GM12878 (cell line): ENCODE measurements at regions not wholly inside any gene's neighbourhood (a gene's known extent, or its start where the extent isn't known, plus 50 kb on each side); places are given as distances from the start of the nearest gene placed in this dataset.

ENCODE experiments used
- ATAC-seq: fragments of 200-7000 bp; cut with Tn5 transposase; 3 replicates; pipeline ENCODE4 v1.9.1; 2020; ENCODE audit warnings: mild to moderate bottlenecking, moderate library complexity
- BruUV-seq: library from RNA; stranded (reverse); fragments of 400-500 nt; replicated peaks from 2 replicates; lab custom pipeline; 2021; lab: Mats Ljungman, UMichigan
- CTCF ChIA-PET: fragments of 300-600 bp; sonication (Branson Sonifier 250); formaldehyde crosslinking; extraction: SDS; loops from one replicate; lab custom pipeline; 2021; ENCODE audit warnings: inconsistent platforms; lab: Yijun Ruan, JAX
- POLR2A ChIA-PET: fragments of 350-600 bp; formaldehyde crosslinking; extraction: SDS; loops from one replicate; lab custom pipeline; 2021; ENCODE audit warnings: inconsistent platforms; lab: Charles Lee
- RAD21 ChIA-PET: fragments of 300-600 bp; sonication (Branson Sonifier 250); formaldehyde crosslinking; loops from one replicate; lab custom pipeline; 2023; ENCODE audit warnings: antibody characterized with exemption; ENCODE audit not compliant: unreplicated experiment; lab: Charles Lee
- SMC1A ChIA-PET: fragments of 300-600 bp; sonication (Branson Sonifier 250); formaldehyde crosslinking; loops from one replicate; lab custom pipeline; 2023; ENCODE audit not compliant: unreplicated experiment, uncharacterized antibody; lab: Charles Lee
- DNase-seq: peaks from one replicate; pipeline ENCODE4 v3.0.0-alpha.2; 2011; ENCODE audit warnings: low read depth, low spot score
- FAIRE-seq: peaks from 3 replicates; lab custom pipeline; 2011; peaks lifted over from hg19 to GRCh38; lab: Jason Lieb, UNC
- H2AFZ ChIP-seq: 2 replicates; pipeline ENCODE4 v1.6.0; 2011; ENCODE audit warnings: low read depth, low read length, control low read depth; ENCODE audit not compliant: control insufficient read depth
- H3K27ac ChIP-seq: 2 replicates; pipeline ENCODE4 v1.5.1; 2011; ENCODE audit warnings: control low read depth; ENCODE audit not compliant: control insufficient read depth, insufficient read depth
- H3K27me3 ChIP-seq, 2 experiments: replicated peaks in 1 of 2; 2 replicates each; pipeline versions ENCODE4 v1.6.0 to v1.6.1; 2011; ENCODE audit warnings: low read length in 1 of 2; ENCODE audit not compliant: control insufficient read depth in 2 of 2, insufficient read depth in 2 of 2
- H3K36me3 ChIP-seq, 2 experiments: 2 replicates each; pipeline ENCODE4 v1.5.1; 2011; ENCODE audit warnings: low read length in 1 of 2; ENCODE audit not compliant: control insufficient read depth in 2 of 2, insufficient read depth in 2 of 2
- H3K4me1 ChIP-seq: 2 replicates; pipeline ENCODE4 v1.6.1; 2011; ENCODE audit warnings: mild to moderate bottlenecking, low read length, moderate library complexity, mixed read lengths; ENCODE audit not compliant: control insufficient read depth, insufficient read depth
- H3K4me2 ChIP-seq: 2 replicates; pipeline ENCODE4 v1.6.0; 2011; ENCODE audit warnings: control low read depth; ENCODE audit not compliant: control insufficient read depth, insufficient read depth
- H3K4me3 ChIP-seq: fragments of 200-600 bp; sonication (generic); 2 replicates; pipeline ENCODE4 v1.5.1; 2016
- H3K79me2 ChIP-seq: 2 replicates; pipeline ENCODE4 v1.6.0; 2011; ENCODE audit warnings: low read length; ENCODE audit not compliant: control insufficient read depth, insufficient read depth
- H3K9ac ChIP-seq: 2 replicates; pipeline ENCODE4 v1.8.0; 2011; ENCODE audit warnings: low read length, control low read depth, mixed read lengths; ENCODE audit not compliant: control insufficient read depth, insufficient read depth
- H3K9me3 ChIP-seq: replicated peaks from 3 replicates; pipeline ENCODE4 v1.5.1; 2011; ENCODE audit warnings: mild to moderate bottlenecking, low read length; ENCODE audit not compliant: control insufficient read depth, insufficient read depth
- H4K20me1 ChIP-seq: 2 replicates; pipeline ENCODE4 v1.6.0; 2011; ENCODE audit not compliant: control insufficient read depth, insufficient read depth
- GABPA ChIP-seq: IDR thresholded peaks from 2 replicates; pipeline ENCODE4 v1.6.1; 2014; ENCODE audit warnings: antibody characterized with exemption, low read depth, mild to moderate bottlenecking, inconsistent platforms
- GATAD2B ChIP-seq: fragments of 450-650 bp; conservative IDR thresholded peaks from 2 replicates; pipeline ENCODE4 v1.6.1; 2017; ENCODE audit warnings: low read depth, mild to moderate bottlenecking, moderate library complexity
- IKZF2 ChIP-seq, 2 experiments: fragments of 450-650 bp; IDR thresholded peaks; 2 replicates each; pipeline ENCODE4 v1.6.1; 2017; ENCODE audit warnings: mild to moderate bottlenecking in 2 of 2, moderate library complexity in 2 of 2
- NFIC ChIP-seq: IDR thresholded peaks from 2 replicates; pipeline ENCODE4 v1.6.1; 2012; ENCODE audit warnings: low read depth, mild to moderate bottlenecking, inconsistent platforms, low read length, moderate library complexity
- NFXL1 ChIP-seq: fragments of 450-650 bp; IDR thresholded peaks from 2 replicates; pipeline ENCODE4 v1.6.1; 2017; ENCODE audit warnings: antibody characterized with exemption, mild to moderate bottlenecking, borderline replicate concordance
- ZNF217 ChIP-seq: fragments of 450-650 bp; IDR thresholded peaks from 2 replicates; pipeline ENCODE4 v1.6.1; 2017; ENCODE audit warnings: antibody characterized with exemption, mild to moderate bottlenecking
- ZNF622 ChIP-seq: fragments of 450-650 bp; IDR thresholded peaks from 2 replicates; pipeline ENCODE4 v1.6.1; 2017; ENCODE audit warnings: mild to moderate bottlenecking, inconsistent platforms
- WGBS: methylation state at CpG from one replicate; pipeline ENCODE4 v1.1.6; 2016; ENCODE audit warnings: low lambda C conversion rate; ENCODE audit not compliant: insufficient replicate concordance, insufficient coverage; ENCODE audit errors: missing lambda C conversion rate; 5-methylcytosine and 5-hydroxymethylcytosine counted together
- in situ Hi-C: fragments of 300-500 bp; cut with MboI; formaldehyde crosslinking; loops from 9 replicates; pipeline ENCODE4 v1.14.3; 2018; ENCODE audit warnings: mixed read lengths
- intact Hi-C: fragments of 100-400 bp; cut with micrococcal nuclease; formaldehyde crosslinking; loops from one replicate; pipeline ENCODE4 v1.14.2; 2022; ENCODE audit not compliant: unreplicated experiment
- TF ChIP-seq, protein P1 (sequence below): fragments of 450-650 bp; IDR thresholded peaks from 2 replicates; pipeline ENCODE4 v1.6.1; 2017; ENCODE audit warnings: mild to moderate bottlenecking, moderate library complexity
- TF ChIP-seq, protein P2 (sequence below): fragments of 450-650 bp; IDR thresholded peaks from 2 replicates; pipeline ENCODE4 v1.6.1; 2017; ENCODE audit warnings: borderline replicate concordance

DNA sequence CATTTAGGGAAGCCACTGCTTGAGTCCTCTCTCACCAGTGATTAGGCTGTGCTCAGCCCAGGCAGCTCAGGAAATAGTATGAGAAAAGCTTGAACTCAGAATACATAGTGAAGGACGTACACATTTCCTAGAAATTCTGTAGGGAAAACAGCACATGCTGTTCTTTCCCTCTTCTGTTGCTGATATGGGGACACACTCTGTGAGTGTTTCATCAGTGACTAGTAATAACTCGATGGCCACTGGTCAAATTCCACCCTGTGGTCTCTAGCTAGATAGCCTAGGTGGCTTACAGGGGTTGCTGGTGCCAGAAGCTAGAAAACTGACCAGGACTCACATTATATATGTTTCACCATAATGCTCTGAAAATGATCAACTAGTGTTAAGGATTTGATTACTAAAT, 259.8 kb upstream of the SOX4 start:
- no peaks in the 10 kb centered on the region for H3K36me3 ChIP-seq
- H2AFZ ChIP-seq: no peak overlapping the region
- no peak overlapping the region for H3K4me3 ChIP-seq
- SMC1A ChIA-PET: interaction anchor here (1.9 to 2.8 kb wide), 2 partner anchors 255 to 458 kb away, joined by 5 to 9 read pairs; no protein-coding TSS in a partner anchor
- no peak for DNase-seq
- H3K4me2 ChIP-seq: no peak overlapping the region
- TF ChIP-seq GABPA (no peak), IKZF2 (IDR thresholded peaks at IDR 0.05) (no peak), ZNF217 (no peak), ZNF622 (no peak), NFXL1 (no peak), GATAD2B (no peak), NFIC (no peak)
- TF ChIP-seq, protein P1, sequence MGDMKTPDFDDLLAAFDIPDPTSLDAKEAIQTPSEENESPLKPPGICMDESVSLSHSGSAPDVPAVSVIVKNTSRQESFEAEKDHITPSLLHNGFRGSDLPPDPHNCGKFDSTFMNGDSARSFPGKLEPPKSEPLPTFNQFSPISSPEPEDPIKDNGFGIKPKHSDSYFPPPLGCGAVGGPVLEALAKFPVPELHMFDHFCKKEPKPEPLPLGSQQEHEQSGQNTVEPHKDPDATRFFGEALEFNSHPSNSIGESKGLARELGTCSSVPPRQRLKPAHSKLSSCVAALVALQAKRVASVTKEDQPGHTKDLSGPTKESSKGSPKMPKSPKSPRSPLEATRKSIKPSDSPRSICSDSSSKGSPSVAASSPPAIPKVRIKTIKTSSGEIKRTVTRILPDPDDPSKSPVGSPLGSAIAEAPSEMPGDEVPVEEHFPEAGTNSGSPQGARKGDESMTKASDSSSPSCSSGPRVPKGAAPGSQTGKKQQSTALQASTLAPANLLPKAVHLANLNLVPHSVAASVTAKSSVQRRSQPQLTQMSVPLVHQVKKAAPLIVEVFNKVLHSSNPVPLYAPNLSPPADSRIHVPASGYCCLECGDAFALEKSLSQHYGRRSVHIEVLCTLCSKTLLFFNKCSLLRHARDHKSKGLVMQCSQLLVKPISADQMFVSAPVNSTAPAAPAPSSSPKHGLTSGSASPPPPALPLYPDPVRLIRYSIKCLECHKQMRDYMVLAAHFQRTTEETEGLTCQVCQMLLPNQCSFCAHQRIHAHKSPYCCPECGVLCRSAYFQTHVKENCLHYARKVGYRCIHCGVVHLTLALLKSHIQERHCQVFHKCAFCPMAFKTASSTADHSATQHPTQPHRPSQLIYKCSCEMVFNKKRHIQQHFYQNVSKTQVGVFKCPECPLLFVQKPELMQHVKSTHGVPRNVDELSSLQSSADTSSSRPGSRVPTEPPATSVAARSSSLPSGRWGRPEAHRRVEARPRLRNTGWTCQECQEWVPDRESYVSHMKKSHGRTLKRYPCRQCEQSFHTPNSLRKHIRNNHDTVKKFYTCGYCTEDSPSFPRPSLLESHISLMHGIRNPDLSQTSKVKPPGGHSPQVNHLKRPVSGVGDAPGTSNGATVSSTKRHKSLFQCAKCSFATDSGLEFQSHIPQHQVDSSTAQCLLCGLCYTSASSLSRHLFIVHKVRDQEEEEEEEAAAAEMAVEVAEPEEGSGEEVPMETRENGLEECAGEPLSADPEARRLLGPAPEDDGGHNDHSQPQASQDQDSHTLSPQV: no peak
- TF ChIP-seq, protein P2, sequence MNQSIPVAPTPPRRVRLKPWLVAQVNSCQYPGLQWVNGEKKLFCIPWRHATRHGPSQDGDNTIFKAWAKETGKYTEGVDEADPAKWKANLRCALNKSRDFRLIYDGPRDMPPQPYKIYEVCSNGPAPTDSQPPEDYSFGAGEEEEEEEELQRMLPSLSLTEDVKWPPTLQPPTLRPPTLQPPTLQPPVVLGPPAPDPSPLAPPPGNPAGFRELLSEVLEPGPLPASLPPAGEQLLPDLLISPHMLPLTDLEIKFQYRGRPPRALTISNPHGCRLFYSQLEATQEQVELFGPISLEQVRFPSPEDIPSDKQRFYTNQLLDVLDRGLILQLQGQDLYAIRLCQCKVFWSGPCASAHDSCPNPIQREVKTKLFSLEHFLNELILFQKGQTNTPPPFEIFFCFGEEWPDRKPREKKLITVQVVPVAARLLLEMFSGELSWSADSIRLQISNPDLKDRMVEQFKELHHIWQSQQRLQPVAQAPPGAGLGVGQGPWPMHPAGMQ: no peak
- TF ChIP-seq, all 136 proteins: peak for 0
- ATAC-seq (no peak), FAIRE-seq (no peak)
- no peak overlapping the region for H3K9ac ChIP-seq
- H3K27me3 ChIP-seq: no peaks in the 10 kb centered on the region
- ChIA-PET RAD21 (interaction anchor here (2.1 kb wide), 1 partner anchor 254 kb away, joined by 8 read pairs; no protein-coding TSS in a partner anchor), POLR2A (no interaction called here), CTCF (no interaction called here)
- H3K27ac ChIP-seq: no peak overlapping the region
- WGBS: 30% methylated on average over 2 of the region's 2 CpGs
- no peaks in the 10 kb centered on the region for H3K9me3 ChIP-seq
- intact Hi-C loops (no loop called here), in situ Hi-C loops (no loop called here)
- no peaks in the 10 kb centered on the region for H4K20me1 ChIP-seq
- BruUV-seq: no TSS peak
- no peaks in the 10 kb centered on the region for H3K4me1 ChIP-seq
- no peaks in the 10 kb centered on the region for H3K79me2 ChIP-seq
